Activated CD8-positive, alpha-beta T cell treated with anti-CD3 and anti-CD28 coated beads for 36 hours (primary cell): ENCODE measurements at regions not wholly inside any gene's neighbourhood (a gene's known extent, or its start where the extent isn't known, plus 50 kb on each side); places are given as distances from the start of the nearest gene placed in this dataset.

ENCODE experiments used
- ATAC-seq: fragments of 200-7000 bp; cut with Tn5 transposase; one replicate; pipeline ENCODE4 v1.10.0; 2021; ENCODE audit warnings: mild to moderate bottlenecking, moderate library complexity
- CTCF ChIA-PET: fragments of 350-600 bp; sonication (Branson Sonifier 250); formaldehyde crosslinking; loops from one replicate; lab custom pipeline; 2021; ENCODE audit warnings: antibody characterized with exemption; lab: Charles Lee
- POLR2A ChIA-PET: fragments of 350-600 bp; sonication (Branson Sonifier 250); formaldehyde crosslinking; loops from one replicate; lab custom pipeline; 2021; ENCODE audit warnings: antibody characterized with exemption; lab: Charles Lee
- DNase-seq: peaks from one replicate; pipeline ENCODE4 v3.0.0-alpha.2; 2020
- H3K27ac Mint-ChIP-seq: one replicate; pipeline ENCODE4 v1.8.0; 2021; ENCODE audit warnings: mild to moderate bottlenecking, mixed read lengths
- H3K27me3 Mint-ChIP-seq: one replicate; pipeline ENCODE4 v1.8.0; 2021; ENCODE audit warnings: mixed read lengths
- H3K36me3 Mint-ChIP-seq: one replicate; pipeline ENCODE4 v1.8.0; 2021; ENCODE audit warnings: low read depth, mixed read lengths
- H3K4me1 Mint-ChIP-seq: one replicate; pipeline ENCODE4 v1.8.0; 2021; ENCODE audit warnings: low read depth, mixed read lengths
- H3K4me3 Mint-ChIP-seq: one replicate; pipeline ENCODE4 v1.8.0; 2021; ENCODE audit warnings: mild to moderate bottlenecking, moderate library complexity, mixed read lengths
- H3K9me3 Mint-ChIP-seq: one replicate; pipeline ENCODE4 v1.8.0; 2021; ENCODE audit warnings: mixed read lengths
- CTCF ChIP-seq: fragments of 200-600 bp; IDR thresholded peaks from one replicate; pipeline ENCODE4 v1.8.0; 2022; ENCODE audit warnings: antibody characterized with exemption, mild to moderate bottlenecking
- intact Hi-C: fragments of 100-400 bp; cut with micrococcal nuclease; formaldehyde crosslinking; loops from one replicate; pipeline ENCODE4 v1.10.0; 2022

- H3K4me3 Mint-ChIP-seq: no peak overlapping the region
- no peaks in the 10 kb centered on the region for H3K27me3 Mint-ChIP-seq
- DNase-seq (no peak), ATAC-seq (no peak)
- H3K4me1 Mint-ChIP-seq: no peaks in the 10 kb centered on the region
- TF ChIP-seq CTCF: no peak
- H3K9me3 Mint-ChIP-seq: peaks cover 13% of the 10 kb centered on the region
- intact Hi-C loops: no loop called here
- H3K36me3 Mint-ChIP-seq: no peaks in the 10 kb centered on the region
- POLR2A ChIA-PET: no interaction called here
- no peak overlapping the region for H3K27ac Mint-ChIP-seq
- CTCF ChIA-PET: no interaction called here
Measured at GRCh38 chr2:103781313-103781712, 1019.5 kb downstream of the TMEM182 start.

GRCh38 chr2:103784261-103784660 is 1022.4 kb downstream of the TMEM182 start:
- TF ChIP-seq CTCF: no peak
- DNase-seq: no peak
- Mint-ChIP-seq H3K27ac (no peak overlapping the region), H3K4me1 (no peaks in the 10 kb centered on the region), H3K27me3 (no peaks in the 10 kb centered on the region), H3K4me3 (no peak overlapping the region), H3K9me3 (peaks cover 7% of the 10 kb centered on the region), H3K36me3 (no peaks in the 10 kb centered on the region)
- no peak for ATAC-seq
- ChIA-PET POLR2A (no interaction called here), CTCF (no interaction called here)
- intact Hi-C loops: no loop called here

GRCh38 chr2:103785432-103785831 is 1023.6 kb downstream of the TMEM182 start:
- no peaks in the 10 kb centered on the region for H3K27me3 Mint-ChIP-seq
- ATAC-seq (no peak), DNase-seq (no peak)
- H3K4me3 Mint-ChIP-seq: no peak overlapping the region
- no peak for TF ChIP-seq CTCF
- ChIA-PET POLR2A (no interaction called here), CTCF (no interaction called here)
- H3K36me3 Mint-ChIP-seq: no peaks in the 10 kb centered on the region
- no peak overlapping the region for H3K27ac Mint-ChIP-seq
- no peaks in the 10 kb centered on the region for H3K4me1 Mint-ChIP-seq
- intact Hi-C loops: no loop called here
- H3K9me3 Mint-ChIP-seq: peaks cover 7% of the 10 kb centered on the region

GRCh38 chr2:103785956-103786355 is 1024.1 kb downstream of the TMEM182 start:
- ATAC-seq: no peak
- Mint-ChIP-seq H3K4me1 (no peaks in the 10 kb centered on the region), H3K36me3 (no peaks in the 10 kb centered on the region), H3K4me3 (no peak overlapping the region), H3K9me3 (peaks cover 7% of the 10 kb centered on the region), H3K27ac (no peak overlapping the region), H3K27me3 (no peaks in the 10 kb centered on the region)
- ChIA-PET POLR2A (no interaction called here), CTCF (no interaction called here)
- no peak for DNase-seq
- no peak for TF ChIP-seq CTCF
- intact Hi-C loops: no loop called here

GRCh38 chr2:103788389-103788788 is 1026.6 kb downstream of the TMEM182 start:
- TF ChIP-seq CTCF: no peak
- no peaks in the 10 kb centered on the region for H3K27me3 Mint-ChIP-seq
- no peak overlapping the region for H3K4me3 Mint-ChIP-seq
- H3K27ac Mint-ChIP-seq: no peak overlapping the region
- intact Hi-C loops: no loop called here
- H3K9me3 Mint-ChIP-seq: no peaks in the 10 kb centered on the region
- ATAC-seq (no peak), DNase-seq (no peak)
- CTCF ChIA-PET: no interaction called here
- H3K4me1 Mint-ChIP-seq: no peaks in the 10 kb centered on the region
- H3K36me3 Mint-ChIP-seq: no peaks in the 10 kb centered on the region
- POLR2A ChIA-PET: no interaction called here
